ENCODE measurements at regions not wholly inside any gene's neighbourhood (a gene's known extent, or its start where the extent isn't known, plus 50 kb on each side); places are given as distances from the start of the nearest gene placed in this dataset.

DNA sequence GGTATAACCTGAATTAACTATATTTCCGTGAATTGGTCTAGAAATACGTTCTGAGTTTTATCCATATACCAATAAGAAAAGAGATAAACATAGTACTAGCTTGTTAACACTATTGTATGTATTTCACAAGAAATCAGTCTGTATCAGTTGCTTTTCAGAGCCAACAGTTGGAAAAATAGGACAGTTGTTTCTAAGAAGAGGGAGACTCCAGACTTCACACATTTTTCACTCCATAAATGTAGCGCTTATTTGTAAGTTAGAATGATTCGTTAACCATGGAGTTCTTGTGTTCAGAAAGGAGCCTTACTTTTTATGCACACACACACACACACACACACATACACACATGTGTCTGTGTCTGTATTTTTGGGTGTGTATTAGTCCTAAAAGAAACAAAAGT, 376.7 kb upstream of the SMIM31 start:
- TF ChIP-seq POLR2AphosphoS5 (IDR thresholded peaks at IDR 0.05), result no peak
- TF ChIP-seq, protein P1, sequence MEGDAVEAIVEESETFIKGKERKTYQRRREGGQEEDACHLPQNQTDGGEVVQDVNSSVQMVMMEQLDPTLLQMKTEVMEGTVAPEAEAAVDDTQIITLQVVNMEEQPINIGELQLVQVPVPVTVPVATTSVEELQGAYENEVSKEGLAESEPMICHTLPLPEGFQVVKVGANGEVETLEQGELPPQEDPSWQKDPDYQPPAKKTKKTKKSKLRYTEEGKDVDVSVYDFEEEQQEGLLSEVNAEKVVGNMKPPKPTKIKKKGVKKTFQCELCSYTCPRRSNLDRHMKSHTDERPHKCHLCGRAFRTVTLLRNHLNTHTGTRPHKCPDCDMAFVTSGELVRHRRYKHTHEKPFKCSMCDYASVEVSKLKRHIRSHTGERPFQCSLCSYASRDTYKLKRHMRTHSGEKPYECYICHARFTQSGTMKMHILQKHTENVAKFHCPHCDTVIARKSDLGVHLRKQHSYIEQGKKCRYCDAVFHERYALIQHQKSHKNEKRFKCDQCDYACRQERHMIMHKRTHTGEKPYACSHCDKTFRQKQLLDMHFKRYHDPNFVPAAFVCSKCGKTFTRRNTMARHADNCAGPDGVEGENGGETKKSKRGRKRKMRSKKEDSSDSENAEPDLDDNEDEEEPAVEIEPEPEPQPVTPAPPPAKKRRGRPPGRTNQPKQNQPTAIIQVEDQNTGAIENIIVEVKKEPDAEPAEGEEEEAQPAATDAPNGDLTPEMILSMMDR (IDR thresholded peaks at IDR 0.05), result no peak
- no peak overlapping the region for H3K27ac ChIP-seq
- no peaks in the 10 kb centered on the region for H3K9me3 ChIP-seq
- H3K36me3 ChIP-seq, result no peaks in the 10 kb centered on the region
- H3K27me3 ChIP-seq, result peaks cover 0 to 4% of the 10 kb centered on the region in 2 donors
- intact Hi-C loops (cut with DNase I; ENCODE audit: low total_unique reads), result no loop called here
- H3K4me1 ChIP-seq, result no peaks in the 10 kb centered on the region
- DNase-seq (ENCODE audit: low spot score in 2 of 2), result no peak
- no peak overlapping the region for H3K4me3 ChIP-seq

DNA sequence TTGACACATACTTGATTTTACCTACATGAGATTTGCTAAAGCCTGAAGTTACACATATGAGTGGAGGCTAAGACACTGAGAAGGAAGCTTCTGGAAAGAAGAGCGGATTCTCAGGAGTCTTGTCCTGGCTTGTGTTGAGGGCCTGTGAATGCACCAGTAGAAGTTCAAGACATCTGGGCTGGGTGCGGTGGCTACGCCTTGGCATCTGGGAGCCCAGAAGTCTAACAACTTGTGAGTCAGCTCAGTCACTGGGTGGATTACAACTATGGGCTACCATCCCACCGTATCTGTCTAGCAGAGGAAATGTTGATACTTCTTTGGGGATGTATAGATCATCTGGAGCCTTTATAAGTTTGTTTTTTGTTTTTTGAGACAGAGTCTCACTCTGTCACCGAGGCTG, 375.6 kb upstream of the SMIM31 start:
- no peaks in the 10 kb centered on the region for H3K4me1 ChIP-seq
- no peak for DNase-seq (ENCODE audit: low spot score in 2 of 2)
- intact Hi-C loops (cut with DNase I; ENCODE audit: low total_unique reads), result no loop called here
- peaks cover 0 to 14% of the 10 kb centered on the region in 2 donors for H3K27me3 ChIP-seq
- no peaks in the 10 kb centered on the region for H3K36me3 ChIP-seq
- no peaks in the 10 kb centered on the region for H3K9me3 ChIP-seq
- no peak overlapping the region for H3K27ac ChIP-seq
- no peak for TF ChIP-seq POLR2A (IDR thresholded peaks at IDR 0.05)
- no peak for TF ChIP-seq POLR2AphosphoS5 (IDR thresholded peaks at IDR 0.05)
- TF ChIP-seq, protein P1 (IDR thresholded peaks at IDR 0.05), result no peak
- H3K4me3 ChIP-seq, result no peak overlapping the region

DNA sequence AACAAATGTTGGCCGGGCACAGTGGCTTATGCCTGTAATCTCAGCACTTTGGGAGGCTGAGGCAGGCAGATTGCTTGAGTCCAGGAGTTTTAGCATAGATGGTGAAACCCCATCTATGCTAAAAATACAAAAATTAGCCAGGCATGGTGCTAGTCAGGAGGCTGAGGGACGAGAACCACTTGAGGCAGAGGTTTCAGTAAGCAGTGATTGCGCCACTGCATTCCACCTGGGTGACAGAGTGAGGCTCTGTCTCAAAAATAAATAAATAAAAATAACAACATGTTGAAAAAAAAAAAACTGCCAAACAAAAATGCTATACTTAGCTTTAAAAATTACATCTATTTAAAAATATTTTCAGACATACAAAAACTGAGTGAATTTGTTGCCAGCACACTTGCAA, 374.2 kb upstream of the SMIM31 start:
- TF ChIP-seq POLR2A (IDR thresholded peaks at IDR 0.05), result no peak
- TF ChIP-seq POLR2AphosphoS5 (IDR thresholded peaks at IDR 0.05), result no peak
- TF ChIP-seq, protein P1 (IDR thresholded peaks at IDR 0.05), result no peak
- peaks cover 0 to 25% of the 10 kb centered on the region in 2 donors for H3K27me3 ChIP-seq
- no peak overlapping the region for H3K4me3 ChIP-seq
- intact Hi-C loops (cut with DNase I; ENCODE audit: low total_unique reads), result no loop called here
- DNase-seq (ENCODE audit: low spot score in 2 of 2), result no peak
- no peaks in the 10 kb centered on the region for H3K9me3 ChIP-seq
- H3K36me3 ChIP-seq, result no peaks in the 10 kb centered on the region
- no peaks in the 10 kb centered on the region for H3K4me1 ChIP-seq
- no peak overlapping the region for H3K27ac ChIP-seq

DNA sequence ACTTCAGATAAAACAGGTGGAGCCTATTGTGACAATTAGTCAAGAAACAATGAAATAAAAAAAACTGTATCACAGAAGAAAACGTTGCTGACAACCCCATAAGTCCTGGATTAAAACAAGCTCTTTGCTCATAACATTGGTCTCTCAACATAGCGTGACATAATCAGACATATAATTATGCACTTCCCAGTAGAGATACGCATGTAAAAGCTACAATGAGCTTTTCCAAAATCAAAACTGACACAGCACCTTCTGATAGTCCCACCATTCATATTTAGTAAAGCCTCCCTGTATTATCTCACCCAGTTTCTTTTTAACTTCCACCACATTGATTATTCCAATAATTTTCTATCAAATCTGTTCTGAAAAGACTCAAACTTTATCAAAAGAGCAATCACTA, 372.1 kb upstream of the SMIM31 start:
- no peak for DNase-seq (ENCODE audit: low spot score in 2 of 2)
- Histone ChIP-seq H3K27me3 (peaks cover 0 to 25% of the 10 kb centered on the region in 2 donors), H3K4me1 (no peaks in the 10 kb centered on the region), H3K27ac (no peak overlapping the region), H3K36me3 (no peaks in the 10 kb centered on the region), H3K4me3 (no peak overlapping the region), H3K9me3 (no peaks in the 10 kb centered on the region)
- TF ChIP-seq POLR2AphosphoS5 (IDR thresholded peaks at IDR 0.05) (no peak), POLR2A (IDR thresholded peaks at IDR 0.05) (no peak)
- TF ChIP-seq, protein P1 (IDR thresholded peaks at IDR 0.05), result no peak
- intact Hi-C loops (cut with DNase I; ENCODE audit: low total_unique reads), result no loop called here

DNA sequence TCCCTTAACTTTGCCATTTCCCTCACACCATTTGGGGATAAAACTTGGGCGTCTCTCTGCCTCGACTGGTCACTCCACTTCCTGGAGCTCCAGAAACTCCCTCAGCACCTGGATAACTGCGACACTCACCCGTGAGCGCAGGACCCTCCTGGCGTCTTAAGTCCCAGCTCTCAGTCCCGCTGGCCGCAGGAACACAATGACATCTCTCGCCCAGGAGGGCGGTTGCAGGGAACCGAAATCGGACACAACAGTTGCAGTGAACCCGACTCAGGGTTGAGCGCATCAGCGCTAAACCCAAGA, 370.9 kb upstream of the SMIM31 start:
- Histone ChIP-seq H3K27ac (no peak overlapping the region), H3K27me3 (peaks cover 0 to 25% of the 10 kb centered on the region in 2 donors), H3K9me3 (no peaks in the 10 kb centered on the region), H3K4me1 (no peaks in the 10 kb centered on the region), H3K36me3 (no peaks in the 10 kb centered on the region), H3K4me3 (peak overlapping the region; percentile 27 to 51 (median 33))
- no peak for DNase-seq (ENCODE audit: low spot score in 2 of 2)
- TF ChIP-seq, protein P1 (IDR thresholded peaks at IDR 0.05), result no peak
- no peak for TF ChIP-seq POLR2A (IDR thresholded peaks at IDR 0.05)
- no peak for TF ChIP-seq POLR2AphosphoS5 (IDR thresholded peaks at IDR 0.05)
- intact Hi-C loops (cut with DNase I; ENCODE audit: low total_unique reads), result no loop called here

All from breast epithelium (tissue), 4 donors.